HG03342 (cell line): ENCODE measurements at regions not wholly inside any gene's neighbourhood (a gene's known extent, or its start where the extent isn't known, plus 50 kb on each side); places are given as distances from the start of the nearest gene placed in this dataset.
"Not testable (repeated sequence)": the region's sequence is repeated elsewhere in the genome, so short reads cannot be mapped to it uniquely, and the experiment has no call there.

ENCODE experiments used
- ATAC-seq: cut with Tn5 transposase; IDR thresholded peaks from one replicate; pipeline ENCODE4 v1.9.1; 2021; ENCODE audit warnings: mild to moderate bottlenecking, moderate library complexity; ENCODE audit not compliant: unreplicated experiment

GRCh38 chr18:995629-996028, 91.0 kb downstream of the ADCYAP1 start:
- ATAC-seq = no peak

GRCh38 chr18:997499-997898, 92.8 kb downstream of the ADCYAP1 start:
- no peak for ATAC-seq

- no peak for ATAC-seq
Observed at GRCh38 chr18:998936-999335, 94.3 kb downstream of the ADCYAP1 start.

GRCh38 chr18:1002653-1003178, 98.0 kb downstream of the ADCYAP1 start:
- ATAC-seq = no peak

GRCh38 chr18:1003499-1003898, 98.8 kb downstream of the ADCYAP1 start:
- ATAC-seq = no peak

GRCh38 chr18:1006304-1006703, 101.6 kb downstream of the ADCYAP1 start:
- ATAC-seq = no peak

GRCh38 chr18:1006965-1007364, 102.3 kb downstream of the ADCYAP1 start:
- ATAC-seq = no peak

GRCh38 chr18:1011349-1011748, 106.7 kb downstream of the ADCYAP1 start:
- ATAC-seq = no peak

GRCh38 chr18:1012775-1013174, 108.1 kb downstream of the ADCYAP1 start:
- no peak for ATAC-seq

GRCh38 chr18:1013951-1014350, 109.3 kb downstream of the ADCYAP1 start:
- no peak for ATAC-seq

GRCh38 chr18:1014509-1014908, 109.8 kb downstream of the ADCYAP1 start:
- no peak for ATAC-seq

- no peak for ATAC-seq
Observed at GRCh38 chr18:1014951-1015624, 110.4 kb downstream of the ADCYAP1 start.

GRCh38 chr18:1015777-1016176, 111.1 kb downstream of the ADCYAP1 start:
- no peak for ATAC-seq

GRCh38 chr18:1017227-1018058, 112.8 kb downstream of the ADCYAP1 start:
- ATAC-seq = no peak

- no peak for ATAC-seq
Observed at GRCh38 chr18:1018181-1018681, 113.6 kb downstream of the ADCYAP1 start.

- ATAC-seq = no peak
Observed at GRCh38 chr18:1019191-1019590, 114.5 kb downstream of the ADCYAP1 start.

- no peak for ATAC-seq
Observed at GRCh38 chr18:1020731-1021344, 116.2 kb downstream of the ADCYAP1 start.

GRCh38 chr18:1026930-1027329, 122.3 kb downstream of the ADCYAP1 start:
- no peak for ATAC-seq

- not testable (repeated sequence) for ATAC-seq
Observed at GRCh38 chr18:1033092-1033491, 128.4 kb downstream of the ADCYAP1 start.

GRCh38 chr18:1034971-1035370, 130.3 kb downstream of the ADCYAP1 start:
- no peak for ATAC-seq

- ATAC-seq = no peak
Observed at GRCh38 chr18:1036926-1037325, 132.3 kb downstream of the ADCYAP1 start.
